ENCODE measurements at regions not wholly inside any gene's neighbourhood (a gene's known extent, or its start where the extent isn't known, plus 50 kb on each side); places are given as distances from the start of the nearest gene placed in this dataset.

GRCh38 chr22:23520863-23521440 is 59.1 kb downstream of the IGLL1 start:
- TF ChIP-seq CTCF (IDR thresholded peaks at IDR 0.05; ENCODE audit: borderline replicate concordance, extremely low read depth, low read length, poor library complexity, severe bottlenecking) (no peak), EZH2 (IDR thresholded peaks at IDR 0.05; ENCODE audit: borderline replicate concordance, low read depth, low read length, severe bottlenecking) (no peak)

Data from DND-41 (cell line).